OCI-M2 (cell line): ENCODE measurements at regions not wholly inside any gene's neighbourhood (a gene's known extent, or its start where the extent isn't known, plus 50 kb on each side); places are given as distances from the start of the nearest gene placed in this dataset.

Experiments
- DNase-seq: peaks from one replicate; lab custom pipeline; 2025; ENCODE audit not compliant: unreplicated experiment; lab: John Stamatoyannopoulos, UW

DNA sequence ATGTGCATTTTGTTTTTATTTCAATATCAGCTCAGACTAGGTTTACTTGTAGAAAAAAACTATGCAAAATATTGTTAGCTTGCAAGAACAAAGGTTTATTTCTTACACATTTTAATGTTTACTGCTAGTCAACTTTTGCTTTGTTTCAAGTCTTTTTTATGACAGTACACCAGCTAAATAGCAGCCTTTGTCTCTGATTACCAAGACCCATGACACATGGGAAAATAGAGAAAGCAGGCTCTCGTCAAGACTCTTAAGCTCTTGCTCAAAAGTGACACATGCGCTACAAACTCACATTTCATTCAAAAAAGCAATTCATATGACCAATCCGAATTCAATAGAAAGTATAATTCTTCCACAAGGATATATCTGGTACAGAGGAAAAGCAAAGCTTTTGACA is 642.3 kb upstream of the SLITRK1 start:
- no peak for DNase-seq

DNA sequence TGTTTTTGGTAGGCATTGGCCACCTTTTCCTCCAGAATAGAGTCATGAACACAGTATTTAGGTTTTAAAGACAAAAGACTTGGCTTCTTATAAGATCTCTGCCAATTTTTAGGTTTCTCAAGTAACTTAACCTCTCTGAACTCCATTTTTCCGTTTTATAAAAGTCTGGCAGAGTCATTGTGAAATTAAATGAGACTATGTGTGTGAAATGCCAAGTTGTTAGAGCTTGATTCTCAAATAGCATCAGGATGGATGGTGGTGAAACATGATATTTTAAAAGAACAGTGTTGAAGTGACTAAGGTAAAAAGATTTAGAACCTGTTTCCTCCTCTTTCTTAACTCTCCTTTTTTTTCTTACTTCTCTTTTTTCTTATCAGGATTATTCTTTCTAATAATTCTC is 617.7 kb upstream of the SLITRK1 start:
- no peak for DNase-seq

DNA sequence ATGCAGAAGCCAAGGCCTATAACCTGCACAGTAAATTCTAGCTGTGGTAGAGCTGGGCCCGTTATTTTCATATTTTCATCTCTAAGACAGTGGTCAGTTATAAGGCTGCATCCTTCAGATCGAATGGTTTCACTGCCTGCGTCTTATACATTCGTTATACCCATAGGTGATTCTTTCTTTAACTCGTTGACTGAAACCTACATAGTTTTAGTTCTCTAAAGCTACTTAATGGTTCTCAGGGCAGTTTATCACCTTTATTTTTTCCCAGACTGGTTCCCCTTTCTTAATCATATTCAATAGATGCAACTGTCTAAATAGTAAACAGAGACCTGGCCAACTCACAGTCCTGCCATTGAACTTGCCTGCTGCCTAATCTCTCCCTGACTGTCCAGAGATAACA is 615.3 kb upstream of the SLITRK1 start:
- DNase-seq, result no peak

DNA sequence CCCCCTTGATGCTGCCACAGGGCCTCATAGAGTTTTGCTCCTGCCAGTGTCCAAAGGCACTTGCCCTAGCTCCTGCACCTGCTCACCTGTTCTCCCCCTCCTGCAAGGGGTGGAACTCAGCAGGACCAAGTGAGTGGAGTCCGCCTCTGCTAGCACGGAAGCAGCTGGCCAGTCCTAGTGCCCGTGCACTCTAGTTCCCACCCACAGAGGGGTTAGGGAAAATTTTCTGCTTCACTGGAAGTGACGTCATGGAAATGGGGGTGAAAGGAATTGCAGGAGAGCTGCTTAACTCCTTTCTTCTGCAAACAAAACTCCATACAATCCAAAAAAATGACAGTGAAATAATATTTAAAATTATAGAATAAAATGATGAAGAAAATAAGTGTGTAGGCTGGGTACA is 609.7 kb upstream of the SLITRK1 start:
- DNase-seq, result no peak

DNA sequence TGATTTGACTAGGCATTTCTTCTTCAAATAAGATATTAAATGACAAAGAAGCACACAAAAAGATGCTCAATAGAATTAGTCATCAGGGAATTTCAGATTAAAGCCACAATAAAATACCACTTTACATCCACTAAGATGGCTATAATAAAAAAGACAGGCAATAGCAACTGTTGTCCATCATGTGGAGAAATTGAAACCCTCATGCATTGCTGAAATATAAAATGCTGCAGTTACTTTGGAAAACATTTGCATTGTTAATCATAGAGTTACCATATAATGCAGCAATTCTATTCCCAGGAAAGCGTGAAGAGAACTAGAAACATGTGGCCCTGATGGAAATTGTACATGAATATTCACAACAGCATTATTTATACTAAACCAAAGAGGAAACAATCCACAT is 605.5 kb upstream of the SLITRK1 start:
- DNase-seq, result no peak

DNA sequence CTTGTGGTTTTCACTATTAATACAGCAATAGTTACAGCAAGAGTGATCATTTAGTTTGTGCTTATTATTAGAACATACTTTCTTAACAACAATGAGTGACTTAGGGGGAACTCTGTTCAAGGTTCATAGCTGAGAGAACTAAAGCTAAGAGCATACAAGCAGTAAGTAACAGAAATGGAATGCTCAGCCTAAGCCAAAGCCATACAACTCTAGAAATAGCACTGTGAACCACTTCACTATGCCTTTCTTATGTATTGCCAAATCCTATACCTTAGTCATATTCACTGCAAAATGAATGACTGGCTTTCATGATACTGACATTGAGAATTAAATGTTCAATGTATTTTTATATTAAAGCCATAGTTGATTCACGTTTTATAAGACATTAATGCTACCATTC is 599.7 kb upstream of the SLITRK1 start:
- no peak for DNase-seq

DNA sequence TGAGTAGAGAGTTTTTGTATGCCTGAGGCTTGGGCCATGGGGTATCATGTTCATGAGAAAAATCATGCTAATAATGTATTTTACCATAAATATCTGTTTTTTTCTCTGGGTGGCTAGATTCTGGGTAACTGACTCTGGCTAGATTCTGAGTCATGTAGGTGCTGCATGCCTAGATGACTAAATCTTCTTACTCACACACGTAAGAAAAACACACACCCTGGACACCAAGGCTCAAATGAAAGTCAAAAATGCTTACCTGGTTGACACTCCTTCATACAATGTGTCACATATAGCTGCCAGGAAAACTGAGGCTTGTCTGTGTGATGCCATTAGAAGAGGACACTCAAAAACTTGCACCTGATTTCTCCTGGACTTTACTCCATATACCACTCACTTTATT is 597.4 kb upstream of the SLITRK1 start:
- no peak for DNase-seq

DNA sequence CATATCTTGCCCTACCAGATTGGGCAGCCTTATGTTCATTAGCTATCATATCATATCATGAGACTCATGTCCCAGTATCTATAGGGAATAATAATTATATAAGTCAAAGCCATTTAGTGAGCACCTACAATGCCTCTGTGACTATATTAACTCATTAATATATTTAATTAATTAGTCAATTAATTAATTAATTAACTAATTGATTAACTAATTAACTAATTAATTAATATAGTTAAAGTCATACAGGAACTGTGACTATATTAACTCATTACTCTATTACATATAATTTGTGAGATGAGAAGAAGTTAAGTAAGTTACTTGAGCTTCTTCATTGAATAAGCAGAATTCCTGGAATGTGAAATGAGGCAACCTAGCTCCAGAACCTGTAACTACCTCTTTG is 588.3 kb upstream of the SLITRK1 start:
- no peak for DNase-seq

DNA sequence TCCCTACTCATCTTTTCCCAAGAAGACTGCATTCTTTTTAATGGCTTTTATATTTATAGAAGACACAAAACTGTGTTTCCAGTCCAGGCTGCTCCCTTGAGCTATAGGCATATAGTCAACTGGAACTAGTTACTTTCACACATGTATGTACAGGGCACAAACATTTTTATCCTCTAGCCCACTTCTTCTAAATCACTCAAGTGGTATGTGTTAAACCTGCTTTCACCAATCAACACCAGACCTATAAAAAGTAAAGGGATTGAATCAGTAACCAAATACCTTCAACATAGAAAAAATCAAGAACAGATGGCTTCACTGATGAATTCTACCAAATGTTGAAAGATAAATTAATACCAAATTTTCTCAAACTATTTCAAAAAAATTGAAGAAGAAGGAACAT is 584.2 kb upstream of the SLITRK1 start:
- no peak for DNase-seq

DNA sequence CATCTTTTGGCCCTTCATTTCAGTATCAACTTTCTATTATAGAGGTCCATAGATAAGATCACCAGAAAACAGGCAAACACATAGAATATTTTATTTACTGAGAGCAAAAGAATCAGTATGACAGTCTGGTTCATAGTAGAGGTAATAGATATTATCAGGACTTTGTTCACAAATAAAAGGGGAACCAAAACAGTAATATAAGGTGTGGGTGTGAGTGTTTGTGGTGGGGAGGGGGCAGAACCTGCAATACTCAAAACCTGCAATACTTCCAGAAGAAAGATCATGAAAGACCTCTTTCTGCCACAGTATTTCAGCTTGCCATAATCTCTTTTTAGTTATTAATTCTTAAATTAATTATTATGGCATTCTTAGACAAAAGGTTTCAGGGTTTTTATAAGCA is 578.7 kb upstream of the SLITRK1 start:
- DNase-seq, result no peak

DNA sequence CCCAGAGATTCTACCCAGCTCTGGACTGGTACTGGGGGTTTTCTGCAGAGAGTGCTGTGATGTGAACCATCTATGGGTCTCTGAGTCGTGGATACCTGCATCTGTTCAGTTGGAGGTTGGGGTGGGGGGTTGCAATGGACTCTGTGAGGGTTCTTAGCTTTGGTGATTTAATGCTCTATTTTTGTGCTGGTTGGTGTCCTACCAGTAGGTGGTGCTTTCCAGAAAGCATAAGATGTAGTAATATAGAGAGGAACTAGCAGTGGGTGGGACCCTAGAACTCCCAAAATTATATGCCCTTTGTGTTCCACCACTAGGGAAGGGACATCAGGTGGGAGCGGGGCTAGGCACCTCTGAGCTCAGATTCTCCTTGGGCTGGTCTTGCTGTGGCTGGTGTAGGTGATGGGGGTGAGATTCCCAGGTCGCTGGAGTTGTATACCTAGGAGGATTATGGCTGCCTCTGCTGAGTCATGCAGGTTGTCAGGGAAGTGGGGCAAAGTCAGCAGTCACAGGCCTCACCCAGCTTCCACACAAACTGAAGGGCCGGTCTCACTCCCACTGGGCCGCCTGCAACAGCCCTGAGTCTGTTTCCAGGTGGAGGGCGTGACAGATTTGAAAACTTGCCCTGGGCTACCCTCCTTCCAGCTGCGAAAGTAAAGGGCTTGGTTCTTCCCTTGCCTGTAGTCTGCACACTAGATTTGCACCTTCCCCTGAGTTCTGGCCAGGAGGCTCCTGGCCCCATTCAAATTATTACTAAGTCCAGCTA is 573.0 kb upstream of the SLITRK1 start:
- DNase-seq, result no peak

DNA sequence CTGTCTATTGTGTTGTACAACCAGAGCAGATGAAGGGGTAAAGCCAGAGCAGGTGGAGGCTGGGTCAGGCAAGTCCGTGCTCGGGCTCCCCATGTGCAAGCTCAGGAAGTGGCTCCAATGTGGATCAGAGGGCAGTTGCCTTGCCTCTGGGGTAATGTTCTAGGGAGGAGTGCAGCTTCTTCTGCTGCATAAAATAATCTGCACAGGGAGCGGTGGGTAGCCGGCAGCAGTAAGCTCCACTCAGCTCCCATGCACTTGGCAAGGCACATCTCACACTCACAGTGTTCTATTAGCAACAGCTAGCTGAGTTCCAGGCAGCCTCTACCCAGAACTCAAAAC is 565.3 kb upstream of the SLITRK1 start:
- DNase-seq, result no peak

DNA sequence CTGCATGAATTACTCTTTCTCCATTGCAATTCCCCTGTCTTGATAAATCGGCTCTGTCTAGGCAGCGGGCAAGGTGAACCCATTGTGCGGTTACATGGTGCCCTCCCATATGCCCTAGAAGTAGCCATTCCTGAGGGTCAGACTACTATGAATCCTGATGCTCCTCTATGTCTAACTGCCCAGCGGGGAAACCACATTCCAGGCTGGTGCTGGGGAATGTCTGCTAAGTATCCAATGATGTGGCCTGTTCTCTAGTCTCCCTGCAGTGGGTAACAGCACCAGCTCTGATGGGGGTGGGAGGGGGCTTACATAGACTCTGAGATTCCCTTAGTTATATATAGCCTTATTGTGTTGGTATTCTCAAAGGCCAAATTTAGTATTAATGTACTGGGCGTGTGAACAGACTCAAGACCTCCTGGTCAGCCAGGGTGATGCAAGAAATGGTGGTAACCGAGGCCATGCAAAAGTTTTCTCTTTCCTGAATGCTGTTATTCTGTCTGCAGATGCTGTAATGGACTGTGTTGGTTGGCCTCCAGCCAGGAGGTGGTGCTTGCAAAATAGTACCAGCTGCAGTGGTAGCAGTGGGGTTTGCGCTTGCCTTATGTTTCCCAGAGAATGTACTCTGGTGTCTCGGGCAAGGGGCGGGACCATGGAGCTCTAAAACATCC is 564.8 kb upstream of the SLITRK1 start:
- DNase-seq, result no peak

DNA sequence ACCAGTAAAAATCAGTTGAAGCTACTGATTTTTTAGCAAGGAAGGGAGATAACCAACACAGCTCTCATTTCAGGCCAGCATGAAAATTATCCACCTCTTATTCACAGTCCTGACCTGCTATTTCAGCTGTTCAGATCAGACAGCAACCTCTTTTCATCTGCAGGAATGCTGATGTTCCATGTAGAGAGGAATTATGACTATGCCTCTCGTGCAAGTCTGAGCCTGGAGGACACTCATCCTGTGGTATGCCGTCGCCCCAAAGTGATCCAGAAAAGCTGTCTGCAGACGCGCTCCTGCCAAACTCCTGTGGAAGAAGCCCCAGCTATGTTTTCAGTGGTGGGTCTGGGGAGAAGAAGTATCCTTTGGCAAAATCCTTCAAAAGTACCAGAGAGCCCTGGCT is 563.5 kb upstream of the SLITRK1 start:
- DNase-seq, result no peak

DNA sequence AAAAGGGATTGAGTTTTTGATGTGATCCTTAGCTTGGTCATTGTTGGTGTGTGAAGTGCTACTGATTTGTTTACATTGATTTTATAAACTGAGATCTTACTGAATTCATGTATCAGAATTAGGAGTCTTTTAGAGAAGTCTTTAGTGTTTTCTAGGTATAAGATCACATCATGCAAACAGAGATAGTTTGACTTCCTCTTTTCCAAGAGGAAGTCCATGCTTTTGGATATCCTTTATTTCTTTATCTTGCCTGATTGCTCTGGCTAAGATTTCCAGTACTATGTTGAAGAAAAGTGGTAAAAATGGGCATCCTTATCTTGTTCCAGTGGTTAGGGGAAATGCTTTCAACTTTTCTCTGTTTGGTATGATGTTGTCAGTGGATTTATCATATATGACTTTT is 561.2 kb upstream of the SLITRK1 start:
- no peak for DNase-seq

DNA sequence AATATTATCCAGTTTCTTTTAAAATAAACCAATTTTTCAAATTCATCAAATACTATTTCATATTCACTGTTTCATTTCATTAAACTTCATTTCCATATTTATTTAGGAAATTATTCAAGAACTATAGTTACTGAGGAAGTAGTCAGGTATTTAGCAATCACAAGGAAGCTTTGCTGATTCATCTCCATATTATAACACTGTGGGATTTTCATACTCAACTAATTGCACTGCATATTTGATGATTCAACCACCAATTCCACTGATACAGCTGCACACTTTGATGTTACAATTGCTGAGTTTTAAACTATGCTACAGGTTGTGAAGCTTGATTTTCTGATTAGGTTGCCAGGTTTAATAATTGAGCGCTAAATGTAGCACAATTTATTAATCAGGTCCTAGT is 556.8 kb upstream of the SLITRK1 start:
- DNase-seq, result no peak

DNA sequence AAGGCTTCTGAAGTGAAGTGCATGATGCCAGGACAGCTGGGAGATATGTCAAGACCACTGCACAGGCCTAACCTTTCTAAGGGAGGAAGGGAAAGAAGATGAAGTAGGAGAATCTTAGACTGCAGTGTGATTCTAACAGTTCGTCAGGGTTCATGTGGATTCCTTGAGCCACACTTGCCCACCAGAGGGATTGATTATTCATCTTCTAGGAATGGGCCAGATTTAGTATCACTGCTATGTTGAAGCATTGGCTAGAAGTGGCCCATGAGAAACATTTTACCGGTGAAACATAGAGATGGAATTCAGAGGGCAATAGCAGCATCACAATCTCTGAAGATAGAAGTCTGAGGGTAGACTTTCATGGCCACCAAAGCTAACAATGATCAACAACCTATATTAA is 550.8 kb upstream of the SLITRK1 start:
- DNase-seq, result no peak

DNA sequence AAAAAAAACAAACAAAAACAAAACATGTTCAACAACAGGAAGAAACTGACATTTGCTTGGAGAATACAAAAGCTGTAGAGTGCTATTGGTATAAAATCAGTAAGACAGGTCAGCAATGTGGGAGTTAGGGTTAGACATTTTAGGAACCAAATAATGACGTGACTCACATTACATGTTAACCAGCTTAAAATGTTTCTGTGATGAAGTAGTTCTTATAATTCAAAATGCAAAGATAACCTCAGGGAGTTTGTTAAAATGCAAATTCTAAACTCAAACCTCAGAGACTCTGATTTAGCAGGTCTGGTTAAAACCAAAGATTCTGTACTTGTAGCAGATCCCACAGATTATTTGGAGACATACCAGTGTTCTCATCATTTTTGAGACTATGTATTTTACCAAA is 549.4 kb upstream of the SLITRK1 start:
- no peak for DNase-seq

DNA sequence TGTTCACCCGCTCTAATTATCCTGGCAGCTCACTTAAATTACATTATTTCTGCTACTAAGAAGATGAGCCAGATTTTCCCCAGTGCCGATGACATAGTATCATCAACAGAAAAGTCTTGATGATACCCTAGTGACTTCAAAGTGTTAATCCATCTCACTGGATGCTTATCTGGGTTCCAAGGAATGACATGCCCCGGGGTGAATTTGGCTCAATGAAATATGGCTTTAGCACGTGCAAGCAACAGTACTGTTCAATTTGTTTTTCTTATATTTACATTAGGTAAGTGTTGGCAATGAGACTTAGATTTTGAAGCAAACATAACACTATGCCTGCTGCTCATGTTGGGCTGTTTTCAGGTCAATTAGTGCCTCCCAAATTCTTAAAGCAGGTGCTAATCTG is 548.2 kb upstream of the SLITRK1 start:
- DNase-seq, result no peak

DNA sequence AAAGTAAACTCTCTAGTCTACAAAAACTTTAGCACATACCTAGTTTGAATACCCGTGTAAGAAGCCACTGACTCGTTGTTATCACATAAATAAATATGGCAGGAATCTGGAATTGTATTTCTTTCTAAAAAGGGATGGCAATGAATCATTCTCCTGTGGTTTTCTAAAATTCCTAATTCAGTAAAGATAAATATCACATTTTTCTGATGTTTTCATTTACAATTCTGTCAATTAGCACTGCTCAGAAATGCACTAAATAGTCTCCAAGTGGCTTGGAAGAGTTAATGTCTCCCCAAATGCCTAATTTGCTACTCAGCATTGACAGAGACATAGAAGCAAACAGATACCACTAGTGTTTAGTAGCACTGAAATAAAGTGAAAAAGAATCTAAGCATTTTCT is 547.7 kb upstream of the SLITRK1 start:
- no peak for DNase-seq

DNA sequence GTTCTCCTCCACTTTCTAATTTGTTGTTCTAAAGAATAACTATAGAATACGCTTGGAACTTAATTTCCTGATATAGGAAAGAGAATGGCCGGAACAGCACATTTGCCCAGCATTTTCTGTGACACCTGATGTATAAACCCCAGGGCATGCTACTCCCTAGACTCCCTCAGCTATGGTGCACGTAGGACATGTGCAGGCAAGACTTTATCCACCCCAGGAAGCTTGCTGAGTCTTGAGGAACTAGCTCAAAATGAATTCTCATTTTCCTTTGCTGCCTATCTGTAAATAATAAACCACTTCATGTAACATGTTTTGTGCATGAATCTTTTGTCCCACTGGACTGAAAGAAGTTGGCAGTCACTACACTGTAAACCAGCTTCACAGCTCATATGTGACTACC is 535.8 kb upstream of the SLITRK1 start:
- no peak for DNase-seq

DNA sequence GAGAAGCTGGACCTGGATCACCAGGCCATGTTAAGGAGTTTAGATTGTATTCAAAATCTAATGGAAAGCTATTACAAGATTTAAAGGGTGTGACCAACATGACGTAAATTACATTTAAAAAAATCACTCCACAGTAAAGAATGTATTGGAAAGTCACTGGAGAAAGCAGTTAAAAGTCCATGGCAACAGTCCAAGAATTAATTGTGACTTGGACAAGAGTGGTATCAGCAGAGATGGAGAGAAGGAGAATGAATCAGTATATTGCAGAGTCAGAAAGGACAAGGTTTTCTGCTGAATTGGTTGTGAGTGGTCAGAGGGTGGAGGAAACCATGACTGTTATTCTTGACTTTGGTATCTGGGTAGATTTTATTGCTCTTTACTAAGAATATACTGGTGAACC is 535.1 kb upstream of the SLITRK1 start:
- DNase-seq, result no peak

DNA sequence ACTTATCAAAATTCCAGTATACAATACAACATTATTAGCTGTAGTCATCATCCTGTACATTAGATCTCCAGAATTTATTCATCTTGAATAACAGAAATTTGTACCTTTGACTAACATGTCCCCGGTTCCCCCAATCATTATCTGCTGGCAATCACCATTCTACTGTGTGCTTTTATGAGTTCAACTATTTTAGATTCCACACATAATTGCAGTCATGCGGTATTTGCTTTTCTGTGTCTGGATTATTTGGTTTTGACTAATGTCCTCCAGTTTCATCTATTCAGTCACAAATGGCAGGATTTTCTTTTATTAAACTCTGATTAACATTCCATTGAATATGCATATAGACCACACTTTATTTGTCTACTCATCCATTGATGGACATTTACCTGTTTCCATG is 530.7 kb upstream of the SLITRK1 start:
- DNase-seq, result no peak
